Sciatic nerve (tissue), 2 donors: ENCODE measurements at regions not wholly inside any gene's neighbourhood (a gene's known extent, or its start where the extent isn't known, plus 50 kb on each side); places are given as distances from the start of the nearest gene placed in this dataset.
"Not testable (repeated sequence)": the region's sequence is repeated elsewhere in the genome, so short reads cannot be mapped to it uniquely, and the experiment has no call there.

Experiments
- ATAC-seq: fragments of 200-7000 bp; cut with Tn5 transposase; one replicate; pipeline ENCODE4 v1.9.1; 2020; ENCODE audit warnings: mild to moderate bottlenecking, moderate library complexity
- DNase-seq: peaks from one replicate; pipeline ENCODE4 v3.0.0-alpha.2; 2020; ENCODE audit warnings: low spot score
- intact Hi-C: fragments of 100-400 bp; cut with DNase I; formaldehyde crosslinking; loops from one replicate; pipeline ENCODE4 v1.14.2; 2022
- donor health status: DM: no; HTN: no; CAD: no.
- donor health status: DM: no; HTN: no; CAD: no.

GRCh38 chr16:9323170-9323569 lies 231.7 kb downstream of the HAPSTR1 start:
- intact Hi-C loops = no loop called here
- no peak for DNase-seq
- ATAC-seq = no peak

GRCh38 chr16:9327253-9327652 lies 235.8 kb downstream of the HAPSTR1 start:
- intact Hi-C loops = no loop called here
- DNase-seq (no peak), ATAC-seq (no peak)

DNA sequence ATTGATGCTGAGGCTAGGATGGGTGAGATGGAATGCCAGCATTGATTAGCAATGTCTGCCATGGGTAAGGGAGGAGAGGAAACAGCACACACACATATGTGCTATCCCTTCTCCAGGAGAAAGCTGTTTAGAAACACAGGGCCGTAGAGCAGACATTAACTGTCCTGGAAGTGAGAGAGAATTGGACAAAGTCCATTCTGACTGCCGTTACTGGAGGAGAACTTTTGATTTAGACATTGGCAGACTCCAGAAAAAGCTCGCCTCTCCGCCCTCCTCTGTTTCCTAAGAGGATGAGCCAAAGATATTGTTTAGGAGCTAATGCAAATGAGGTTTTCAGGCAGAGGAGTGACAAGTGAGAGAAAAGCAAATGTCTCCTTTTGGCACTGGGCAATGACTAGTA lies 237.0 kb downstream of the HAPSTR1 start:
- intact Hi-C loops = no loop called here
- DNase-seq = no peak
- ATAC-seq = no peak

DNA sequence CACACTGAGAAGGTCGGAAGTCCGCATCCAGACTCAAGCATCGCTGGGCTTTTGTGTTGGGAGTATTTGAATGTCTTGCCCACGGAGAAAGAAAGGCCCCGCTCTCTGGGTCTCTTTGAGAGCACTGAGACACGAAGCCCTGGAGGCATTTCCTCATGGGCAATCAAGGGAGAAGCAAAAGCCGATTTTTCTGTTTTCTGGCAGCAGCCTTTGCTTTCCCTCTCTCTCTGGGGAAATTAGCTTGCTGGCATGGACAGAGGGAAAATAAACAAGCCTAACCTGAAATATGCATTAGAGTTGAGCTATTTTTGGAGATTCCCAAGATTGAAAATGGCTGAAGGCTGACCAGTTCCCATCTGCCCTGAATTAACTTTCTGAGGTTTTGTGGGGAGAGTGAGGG lies 238.7 kb downstream of the HAPSTR1 start:
- ATAC-seq = no peak
- intact Hi-C loops = no loop called here
- no peak for DNase-seq

DNA sequence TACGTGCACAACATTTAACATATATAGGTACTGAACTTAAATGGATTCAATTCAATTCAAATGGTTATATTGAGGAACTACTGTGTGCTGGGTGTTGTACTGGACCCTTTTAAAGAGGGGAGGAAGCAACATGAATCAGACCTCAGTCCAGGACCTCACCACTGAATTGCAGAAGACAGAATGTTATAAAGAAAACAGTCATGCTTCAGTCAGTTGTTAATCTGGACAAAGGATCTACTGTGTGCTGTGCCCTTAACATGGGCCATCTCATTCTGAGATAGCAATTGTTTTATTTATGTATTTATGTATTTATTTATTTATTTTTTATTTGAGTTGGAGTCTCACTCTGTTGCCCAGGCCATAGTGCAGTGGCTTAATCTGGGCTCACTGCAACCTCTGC lies 240.1 kb downstream of the HAPSTR1 start:
- intact Hi-C loops = no loop called here
- ATAC-seq = no peak
- DNase-seq = no peak

DNA sequence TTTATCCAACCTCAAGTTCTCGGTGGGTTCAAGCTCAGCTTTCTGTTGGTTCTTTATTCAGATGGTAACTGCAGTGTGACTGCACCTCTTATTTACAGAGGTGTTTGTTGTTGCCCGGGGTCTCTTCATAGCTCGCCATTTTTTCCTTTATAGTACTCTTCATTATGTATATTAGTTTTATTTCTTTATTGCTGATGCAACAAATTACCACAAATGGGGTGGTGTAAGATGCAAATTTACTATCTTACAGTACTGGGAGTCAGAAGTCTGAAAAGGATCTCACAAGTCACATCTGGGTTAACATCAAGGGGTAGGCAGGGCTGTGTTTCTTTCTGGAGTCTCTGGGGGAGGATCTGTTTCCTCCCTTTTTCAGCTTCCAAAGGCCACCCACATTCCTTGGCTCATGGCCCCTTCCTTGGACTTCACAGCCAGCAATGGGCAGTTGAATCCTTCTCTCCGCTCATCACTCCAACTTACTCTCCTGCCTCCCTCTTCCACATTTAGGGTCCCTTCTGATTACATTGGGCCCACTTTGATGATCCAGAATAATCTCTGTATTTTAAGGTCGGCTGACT lies 241.2 kb downstream of the HAPSTR1 start:
- DNase-seq (no peak), ATAC-seq (no peak)
- intact Hi-C loops = no loop called here

- intact Hi-C loops = no loop called here
- ATAC-seq (no peak), DNase-seq (no peak)
Measured at GRCh38 chr16:9333469-9333868, 242.0 kb downstream of the HAPSTR1 start.

DNA sequence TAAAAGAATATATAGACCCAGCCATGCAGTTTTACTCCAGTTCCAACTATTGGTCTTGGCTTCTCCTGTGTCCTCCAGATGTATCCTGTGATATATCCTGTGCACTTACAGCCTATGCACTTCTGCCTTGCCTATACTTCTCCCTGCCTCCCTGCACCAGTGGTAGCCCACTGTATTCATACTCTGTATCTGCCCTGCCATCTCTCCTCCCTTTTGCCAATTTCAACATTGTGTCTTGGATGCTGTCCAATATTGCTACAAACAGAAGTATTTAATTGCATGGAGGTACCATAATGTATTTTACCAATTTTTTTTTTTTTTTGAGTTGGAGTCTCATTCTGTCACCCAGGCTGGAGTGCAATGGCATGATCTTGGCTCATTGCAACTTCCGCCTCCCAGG lies 242.7 kb downstream of the HAPSTR1 start:
- intact Hi-C loops = no loop called here
- ATAC-seq (no peak), DNase-seq (no peak)

- intact Hi-C loops = no loop called here
- ATAC-seq (no peak), DNase-seq (no peak)
Measured at GRCh38 chr16:9337308-9338032, 246.0 kb downstream of the HAPSTR1 start.

DNA sequence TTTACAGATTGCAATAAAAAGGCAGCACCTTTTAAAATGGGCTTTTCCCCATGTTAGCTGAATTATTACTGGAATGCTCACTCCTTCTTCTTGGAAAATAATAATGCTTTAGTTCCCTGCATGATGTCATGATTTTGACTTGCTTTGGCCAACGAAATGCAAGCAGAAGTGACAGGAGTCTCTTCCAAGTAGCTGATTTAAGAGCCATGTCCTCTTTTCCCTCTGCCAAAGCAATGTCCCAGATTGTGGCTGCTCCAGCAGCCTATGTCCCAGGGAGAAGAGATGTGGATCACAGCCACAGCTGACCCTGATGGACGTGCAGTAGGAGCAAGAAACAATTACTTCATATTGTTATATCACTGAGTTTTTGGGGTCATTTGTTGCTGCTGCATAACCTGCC lies 246.6 kb downstream of the HAPSTR1 start:
- DNase-seq = no peak
- no peak for ATAC-seq
- intact Hi-C loops = no loop called here

- intact Hi-C loops = no loop called here
- ATAC-seq (no peak), DNase-seq (no peak)
Measured at GRCh38 chr16:9338510-9338909, 247.1 kb downstream of the HAPSTR1 start.

DNA sequence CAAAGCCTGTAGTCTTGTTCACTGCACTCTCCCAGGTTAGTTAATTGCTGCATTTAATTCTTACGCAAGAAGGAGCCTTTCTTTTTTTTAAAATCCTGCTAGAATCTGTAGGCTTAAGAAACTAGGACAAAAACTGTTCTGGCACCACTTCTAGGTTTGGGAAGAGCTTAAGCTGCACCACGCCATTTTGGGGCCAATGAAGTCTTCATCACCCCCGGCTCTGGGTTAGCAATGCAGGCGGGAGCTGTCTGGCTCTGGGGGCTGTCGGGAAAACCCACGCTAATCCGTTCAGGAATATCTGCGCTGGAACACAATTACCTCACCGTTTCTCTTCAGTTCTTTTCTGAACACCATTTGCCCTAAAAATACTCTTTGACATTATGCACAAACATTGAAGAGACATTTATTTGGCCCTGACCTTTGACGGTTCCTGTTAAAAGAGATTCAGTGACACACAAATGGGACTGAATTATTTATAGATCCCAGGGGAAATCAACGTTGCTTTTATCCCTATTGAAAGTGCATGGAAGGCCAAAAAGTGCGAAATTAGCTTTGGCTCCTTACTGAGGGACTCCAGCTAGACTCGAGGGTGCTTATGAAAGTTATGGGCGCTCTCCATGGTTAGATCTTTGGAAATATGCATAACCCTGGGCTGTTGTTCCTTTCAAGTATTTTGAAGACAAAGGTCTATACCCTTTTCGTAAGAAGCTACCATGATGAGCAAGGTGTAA lies 249.2 kb downstream of the HAPSTR1 start:
- intact Hi-C loops = no loop called here

GRCh38 chr16:9343276-9343675 lies 251.8 kb downstream of the HAPSTR1 start:
- ATAC-seq = no peak
- intact Hi-C loops = no loop called here
- DNase-seq = no peak

More for the DNA sequence above, 249.2 kb downstream of the HAPSTR1 start:
- ATAC-seq = no peak
- DNase-seq = no peak

DNA sequence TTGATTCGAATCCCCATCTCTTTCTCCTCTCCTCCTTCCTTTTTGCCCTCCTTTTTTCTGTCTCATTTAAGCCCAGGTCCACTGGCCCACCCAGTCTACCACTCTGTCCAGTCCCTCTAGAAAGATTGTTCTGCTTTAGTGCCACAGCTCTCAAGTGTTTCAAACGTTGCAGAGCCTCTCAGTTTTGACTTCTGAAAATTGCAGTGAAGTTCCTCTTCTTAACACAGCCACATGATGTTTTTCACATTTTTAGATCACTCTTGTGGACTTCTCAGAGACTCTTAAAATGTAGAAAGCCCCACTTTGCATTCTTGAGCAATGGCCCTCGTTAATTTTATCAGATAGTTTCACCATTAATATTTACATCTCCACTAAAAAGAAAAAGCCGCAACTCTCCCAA lies 253.1 kb downstream of the HAPSTR1 start:
- intact Hi-C loops = no loop called here
- DNase-seq = no peak
- ATAC-seq = no peak

DNA sequence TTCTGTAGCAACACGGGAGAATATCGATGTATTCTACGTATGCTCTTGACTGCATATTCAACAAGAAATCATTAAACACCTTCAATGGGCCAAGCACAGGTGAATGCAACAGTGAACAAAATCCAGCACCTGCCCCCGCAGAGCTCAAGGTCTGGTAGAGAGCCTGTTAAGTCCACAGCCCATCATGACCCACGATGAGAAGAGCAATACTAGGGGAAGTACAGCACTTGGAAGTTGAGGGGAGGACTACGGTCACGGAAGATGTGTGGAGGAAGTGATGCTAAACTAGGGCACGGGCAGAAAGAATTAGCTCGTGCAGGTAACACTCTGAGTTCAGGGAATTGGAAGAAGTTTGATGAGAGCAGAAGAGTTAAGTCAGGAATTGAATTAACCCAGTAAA lies 253.6 kb downstream of the HAPSTR1 start:
- no peak for DNase-seq
- ATAC-seq = no peak
- intact Hi-C loops = no loop called here

GRCh38 chr16:9345880-9346279 lies 254.4 kb downstream of the HAPSTR1 start:
- DNase-seq (no peak), ATAC-seq (no peak)
- intact Hi-C loops = no loop called here

- no peak for DNase-seq
Measured at GRCh38 chr16:9348912-9349311, 257.5 kb downstream of the HAPSTR1 start.

DNA sequence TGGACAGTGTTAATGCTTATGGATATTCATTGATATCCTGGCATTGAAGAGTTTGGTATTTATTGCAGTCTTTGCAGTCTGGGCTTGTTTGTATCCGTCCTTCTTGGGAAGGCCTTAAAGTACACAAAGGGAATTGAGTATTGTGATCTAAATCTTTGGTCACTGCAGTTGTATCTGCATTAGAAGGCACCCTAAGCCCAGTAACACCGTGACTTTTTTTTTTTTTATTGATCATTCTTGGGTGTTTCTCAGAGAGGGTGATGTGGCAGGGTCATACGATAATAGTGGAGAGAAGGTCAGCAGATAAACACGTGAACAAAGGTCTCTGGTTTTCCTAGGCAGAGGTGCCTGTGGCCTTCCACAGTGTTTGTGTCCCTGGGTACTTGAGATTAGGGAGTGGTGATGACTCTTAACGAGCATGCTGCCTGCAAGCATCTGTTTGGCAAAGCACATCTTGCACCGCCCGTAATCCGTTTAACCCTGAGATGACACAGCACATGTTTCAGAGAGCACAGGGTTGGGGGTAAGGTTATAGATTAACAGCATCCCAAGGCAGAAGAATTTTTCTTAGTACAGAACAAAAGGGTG lies 258.0 kb downstream of the HAPSTR1 start:
- intact Hi-C loops, ATAC-seq: not testable (repeated sequence)

More at GRCh38 chr16:9348912-9349311, 257.5 kb downstream of the HAPSTR1 start:
- no peak for ATAC-seq
- intact Hi-C loops = no loop called here

DNA sequence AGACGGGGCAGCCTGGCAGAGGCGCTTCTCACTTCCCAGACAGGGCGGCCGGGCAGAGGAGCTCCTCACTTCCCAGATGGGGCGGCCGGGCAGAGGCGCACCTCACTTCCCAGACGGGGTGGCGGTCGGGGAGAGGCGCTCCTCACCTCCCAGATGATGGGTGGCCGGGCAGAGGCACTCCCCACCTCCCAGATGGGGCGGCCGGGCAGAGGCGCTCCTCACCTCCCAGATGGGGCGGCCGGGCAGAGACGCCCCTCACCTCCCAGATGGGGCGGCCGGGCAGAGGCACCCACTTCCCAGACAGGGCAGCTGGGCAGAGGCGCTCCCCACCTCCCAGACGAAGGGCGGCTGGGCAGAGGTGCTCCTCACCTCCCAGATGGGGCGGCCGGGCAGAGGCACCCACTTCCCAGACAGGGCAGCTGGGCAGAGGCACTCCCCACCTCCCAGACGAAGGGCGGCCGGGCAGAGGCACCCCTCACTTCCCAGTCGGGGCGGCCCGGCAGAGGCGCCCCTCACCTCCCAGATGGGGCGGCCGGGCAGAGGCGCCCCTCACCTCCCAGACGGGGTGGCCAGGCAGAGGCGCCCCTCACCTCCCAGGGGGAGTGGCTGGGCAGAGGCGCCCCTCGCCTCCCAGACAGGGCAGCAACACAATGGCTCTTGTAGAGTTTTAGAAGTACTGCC lies 258.8 kb downstream of the HAPSTR1 start:
- intact Hi-C loops = not testable (repeated sequence)

More for the DNA sequence above, 258.0 kb downstream of the HAPSTR1 start:
- not testable (repeated sequence) for DNase-seq

More for the DNA sequence above, 258.8 kb downstream of the HAPSTR1 start:
- DNase-seq, ATAC-seq: not testable (repeated sequence)
